ENCODE measurements at regions not wholly inside any gene's neighbourhood (a gene's known extent, or its start where the extent isn't known, plus 50 kb on each side); places are given as distances from the start of the nearest gene placed in this dataset.

DNA sequence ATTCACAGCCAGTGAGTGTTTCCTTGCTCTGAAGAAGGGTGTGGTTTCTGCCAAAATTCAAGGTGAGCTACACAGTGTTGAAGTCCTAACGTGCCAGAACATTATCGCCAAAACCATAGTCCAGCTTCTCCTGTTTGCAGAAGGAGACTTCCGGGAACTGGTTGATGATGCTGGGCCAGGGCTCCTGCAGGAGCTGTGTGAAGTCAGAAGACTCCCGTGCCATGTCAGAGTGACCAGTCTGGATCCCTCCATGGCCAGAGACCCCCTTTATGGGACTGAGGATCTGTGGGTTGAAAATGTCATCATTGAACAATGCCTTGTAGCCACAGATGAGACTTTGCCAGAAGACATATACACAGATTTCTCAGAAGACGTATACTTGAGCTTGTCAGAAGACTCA lies 96.0 kb upstream of the RAB12 start:
- TF ChIP-seq CTCF (conservative IDR thresholded peaks at IDR 0.05; ENCODE audit: low read depth, low read length) (no peak), EZH2 (IDR thresholded peaks at IDR 0.05; ENCODE audit: low read length, unreplicated experiment) (no peak), EZH2phosphoT487 (IDR thresholded peaks at IDR 0.05; ENCODE audit: borderline replicate concordance, low read length) (no peak)
